OCI-LY3 (cell line): ENCODE measurements at regions not wholly inside any gene's neighbourhood (a gene's known extent, or its start where the extent isn't known, plus 50 kb on each side); places are given as distances from the start of the nearest gene placed in this dataset.
"Not testable (repeated sequence)": the region's sequence is repeated elsewhere in the genome, so short reads cannot be mapped to it uniquely, and the experiment has no call there.

Experiments used
- EZH2phosphoT487 ChIP-seq: fragments of 200-600 bp; shearing (Covaris generic); IDR thresholded peaks from 2 replicates; pipeline ENCODE4 v1.6.1; 2018; ENCODE audit warnings: antibody characterized with exemption, mixed run types, low read depth
- TF ChIP-seq, protein P1 (sequence below): fragments of 200-600, 300-600 bp; sonication (generic); IDR thresholded peaks from 2 replicates; pipeline ENCODE4 v1.5.1; 2014; ENCODE audit warnings: antibody characterized with exemption, low read length, low read depth

GRCh38 chr6:2597457-2597856 is 153.3 kb downstream of the MYLK4 start:
- TF ChIP-seq, protein P1, sequence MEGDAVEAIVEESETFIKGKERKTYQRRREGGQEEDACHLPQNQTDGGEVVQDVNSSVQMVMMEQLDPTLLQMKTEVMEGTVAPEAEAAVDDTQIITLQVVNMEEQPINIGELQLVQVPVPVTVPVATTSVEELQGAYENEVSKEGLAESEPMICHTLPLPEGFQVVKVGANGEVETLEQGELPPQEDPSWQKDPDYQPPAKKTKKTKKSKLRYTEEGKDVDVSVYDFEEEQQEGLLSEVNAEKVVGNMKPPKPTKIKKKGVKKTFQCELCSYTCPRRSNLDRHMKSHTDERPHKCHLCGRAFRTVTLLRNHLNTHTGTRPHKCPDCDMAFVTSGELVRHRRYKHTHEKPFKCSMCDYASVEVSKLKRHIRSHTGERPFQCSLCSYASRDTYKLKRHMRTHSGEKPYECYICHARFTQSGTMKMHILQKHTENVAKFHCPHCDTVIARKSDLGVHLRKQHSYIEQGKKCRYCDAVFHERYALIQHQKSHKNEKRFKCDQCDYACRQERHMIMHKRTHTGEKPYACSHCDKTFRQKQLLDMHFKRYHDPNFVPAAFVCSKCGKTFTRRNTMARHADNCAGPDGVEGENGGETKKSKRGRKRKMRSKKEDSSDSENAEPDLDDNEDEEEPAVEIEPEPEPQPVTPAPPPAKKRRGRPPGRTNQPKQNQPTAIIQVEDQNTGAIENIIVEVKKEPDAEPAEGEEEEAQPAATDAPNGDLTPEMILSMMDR, result not testable (repeated sequence)
- TF ChIP-seq EZH2phosphoT487, result not testable (repeated sequence)
